SH-SY5Y (cell line): ENCODE measurements at regions not wholly inside any gene's neighbourhood (a gene's known extent, or its start where the extent isn't known, plus 50 kb on each side); places are given as distances from the start of the nearest gene placed in this dataset.
A peak's percentile ranks its signal among the peaks of the same experiment; 100 is the strongest.

Experiments
- GATA2 ChIP-seq: IDR thresholded peaks from 2 replicates; pipeline ENCODE4 v1.6.1; 2011; ENCODE audit warnings: mild to moderate bottlenecking, low read depth, low read length
- GATA3 ChIP-seq: IDR thresholded peaks from 2 replicates; pipeline ENCODE4 v1.6.1; 2011; ENCODE audit warnings: low read depth, mild to moderate bottlenecking, low read length, moderate library complexity

GRCh38 chr10:42980553-42981357 lies 96.1 kb upstream of the RET start:
- no peak for TF ChIP-seq GATA2
- TF ChIP-seq GATA3 = no peak

GRCh38 chr10:42981358-42982236 lies 95.3 kb upstream of the RET start:
- TF ChIP-seq GATA2 (peak; percentile 96), GATA3 (no peak; the same call in 1 of the 2 replicates)

GRCh38 chr10:42982891-42983506 lies 93.9 kb upstream of the RET start:
- TF ChIP-seq GATA3 (no peak), GATA2 (no peak)

- TF ChIP-seq GATA2 (no peak), GATA3 (no peak)
Measured at GRCh38 chr10:42983591-42983990, 93.3 kb upstream of the RET start.

- TF ChIP-seq GATA3 = no peak
- no peak for TF ChIP-seq GATA2
Measured at GRCh38 chr10:42984035-42984610, 92.7 kb upstream of the RET start.

GRCh38 chr10:42984761-42985325 lies 92.0 kb upstream of the RET start:
- TF ChIP-seq GATA2 = no peak
- no peak for TF ChIP-seq GATA3

- TF ChIP-seq GATA2 = no peak
- TF ChIP-seq GATA3 = no peak
Measured at GRCh38 chr10:42985436-42986316, 91.2 kb upstream of the RET start.

- TF ChIP-seq GATA2 (no peak), GATA3 (no peak)
Measured at GRCh38 chr10:42986633-42987032, 90.2 kb upstream of the RET start.

GRCh38 chr10:42987121-42987541 lies 89.7 kb upstream of the RET start:
- TF ChIP-seq GATA2 (no peak), GATA3 (no peak)

- TF ChIP-seq GATA2 = no peak
- TF ChIP-seq GATA3 = no peak
Measured at GRCh38 chr10:42987575-42987974, 89.3 kb upstream of the RET start.

- no peak for TF ChIP-seq GATA3
- TF ChIP-seq GATA2 = no peak
Measured at GRCh38 chr10:42988069-42988468, 88.8 kb upstream of the RET start.

GRCh38 chr10:42988517-42989395 lies 88.1 kb upstream of the RET start:
- no peak for TF ChIP-seq GATA2
- TF ChIP-seq GATA3 = no peak

- TF ChIP-seq GATA2 (no peak), GATA3 (no peak)
Measured at GRCh38 chr10:42989481-42989921, 87.4 kb upstream of the RET start.
